IPS DF 4.7 (cell line): ENCODE measurements at regions not wholly inside any gene's neighbourhood (a gene's known extent, or its start where the extent isn't known, plus 50 kb on each side); places are given as distances from the start of the nearest gene placed in this dataset.

Source experiments
- DNase-seq: peaks from one replicate; pipeline ENCODE4 v3.0.0-alpha.2; 2013; ENCODE audit warnings: low spot score; ENCODE audit errors: extremely low read depth

DNA sequence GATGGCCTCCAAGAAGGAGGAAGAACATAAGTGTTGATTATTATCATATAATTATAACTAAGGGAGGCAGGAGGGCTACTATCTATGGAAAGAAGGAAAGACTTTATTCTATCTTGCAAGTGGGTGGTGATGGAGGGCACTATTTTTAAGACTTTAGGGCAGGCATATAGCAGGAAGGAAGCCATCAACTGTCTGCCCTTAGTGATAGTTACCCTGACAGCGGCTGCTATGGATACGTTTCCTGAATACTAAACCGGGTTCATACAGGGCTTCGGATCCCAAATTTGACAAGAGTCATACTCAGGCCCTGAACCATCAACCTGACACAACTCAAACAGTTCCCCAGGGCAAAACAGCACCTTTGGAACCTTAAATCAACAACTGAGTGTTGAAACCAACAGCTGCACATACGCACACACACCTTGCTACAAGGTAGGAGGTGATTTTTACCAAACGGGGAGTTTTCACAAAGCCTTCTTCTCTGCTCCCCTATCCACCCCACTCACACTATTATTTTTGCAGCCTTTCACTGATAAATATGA, 397.2 kb downstream of the OMA1 start:
- no peak for DNase-seq

DNA sequence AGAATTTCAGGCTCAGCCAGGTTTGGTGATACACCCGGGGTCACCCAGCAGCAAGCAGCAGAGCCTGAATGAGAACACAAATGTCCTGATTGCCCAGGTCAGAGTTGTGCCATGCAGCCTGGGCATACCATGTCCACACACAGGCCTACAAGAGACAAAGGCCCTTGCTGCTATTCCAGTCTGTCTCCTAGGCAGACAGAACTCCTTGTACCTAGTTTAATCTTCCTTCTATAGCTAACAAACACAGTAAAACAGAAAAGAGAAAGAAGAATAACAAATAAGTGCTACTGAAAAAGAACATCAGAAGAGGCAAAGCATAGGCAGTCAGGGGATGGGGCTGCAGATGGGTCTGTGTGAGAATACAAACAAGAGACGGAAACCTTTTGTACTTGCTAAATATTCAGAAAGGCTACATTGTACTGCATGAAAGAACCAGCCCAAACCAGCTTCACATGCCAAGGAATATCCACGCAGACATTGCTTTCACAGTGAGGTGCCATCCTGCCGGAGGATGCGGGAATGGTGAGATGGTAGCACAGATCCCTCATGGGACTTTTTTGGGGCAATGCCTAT, 401.7 kb downstream of the OMA1 start:
- no peak for DNase-seq

DNA sequence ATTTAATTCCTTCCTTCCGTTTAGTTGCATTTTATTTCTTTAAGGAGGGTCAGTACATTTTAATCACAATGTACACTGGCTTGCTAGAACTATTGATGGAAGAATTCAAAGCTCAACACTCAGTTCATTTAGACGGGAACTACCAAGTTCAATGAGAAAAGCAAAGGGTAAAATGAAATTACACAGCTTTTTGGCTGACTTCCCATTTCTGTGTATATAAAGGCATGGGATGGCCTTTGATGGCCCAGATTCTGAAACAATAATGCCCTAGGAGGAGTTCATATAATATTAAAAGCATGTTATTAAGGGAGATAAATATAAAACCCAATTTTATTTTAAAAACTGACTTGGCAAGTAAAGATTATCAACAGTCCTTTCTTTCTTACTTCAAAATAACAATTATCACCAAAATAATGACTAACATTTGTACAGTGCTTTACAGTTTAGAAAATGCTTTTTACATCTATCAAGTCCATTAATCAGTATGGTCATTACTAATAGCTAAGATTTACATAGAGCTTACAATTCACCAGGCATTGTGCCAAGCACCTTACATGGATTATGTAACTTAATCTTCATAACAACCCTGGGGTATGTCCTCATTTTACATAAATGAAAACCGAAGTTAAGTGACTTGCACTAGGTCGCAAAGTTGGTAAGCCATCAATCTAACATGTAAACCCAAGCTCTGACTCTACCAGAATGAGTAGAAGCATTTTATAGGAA, 402.4 kb downstream of the OMA1 start:
- no peak for DNase-seq

DNA sequence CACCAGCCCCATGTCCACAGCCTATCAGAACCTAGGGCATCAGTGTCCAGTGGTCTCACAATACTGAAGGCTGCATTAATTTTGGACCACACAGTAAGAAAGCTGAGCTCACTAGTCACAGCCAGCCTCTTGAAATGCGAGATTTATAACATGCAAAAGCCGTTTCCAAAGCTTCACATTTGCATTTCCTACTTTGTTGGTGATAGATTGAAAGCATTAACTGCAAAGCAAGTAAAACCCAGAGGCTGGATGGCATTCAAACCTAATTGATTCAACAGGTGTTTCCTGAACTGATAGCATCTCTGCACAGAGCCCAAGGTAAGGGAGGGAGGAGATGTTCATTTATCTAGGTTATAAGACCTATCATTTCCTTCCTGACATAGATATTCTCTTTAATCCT, 410.1 kb downstream of the OMA1 start:
- no peak for DNase-seq

DNA sequence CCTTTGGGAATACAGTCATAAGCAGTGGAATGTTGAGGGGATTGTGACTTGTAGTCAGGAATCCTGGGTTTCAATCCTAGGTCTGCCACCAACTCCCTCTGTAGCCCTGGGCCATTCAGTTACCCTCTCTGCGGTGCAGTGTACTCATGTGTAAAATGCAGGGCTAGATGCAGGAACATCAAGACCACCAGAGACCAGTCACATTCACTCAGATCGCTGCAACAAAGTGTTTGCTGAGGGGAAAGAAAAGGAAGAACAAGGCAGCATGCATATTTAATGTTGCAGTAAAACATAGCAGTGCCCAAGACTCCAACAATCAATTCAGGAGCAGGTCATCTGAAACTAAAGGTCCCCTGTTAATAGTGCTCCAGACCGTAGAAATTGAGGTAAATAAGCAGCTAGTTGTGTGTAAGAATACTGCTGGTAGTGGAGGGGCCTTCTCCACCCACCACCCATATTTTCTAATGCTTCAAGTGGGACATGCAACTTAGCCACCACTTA, 410.7 kb downstream of the OMA1 start:
- no peak for DNase-seq

DNA sequence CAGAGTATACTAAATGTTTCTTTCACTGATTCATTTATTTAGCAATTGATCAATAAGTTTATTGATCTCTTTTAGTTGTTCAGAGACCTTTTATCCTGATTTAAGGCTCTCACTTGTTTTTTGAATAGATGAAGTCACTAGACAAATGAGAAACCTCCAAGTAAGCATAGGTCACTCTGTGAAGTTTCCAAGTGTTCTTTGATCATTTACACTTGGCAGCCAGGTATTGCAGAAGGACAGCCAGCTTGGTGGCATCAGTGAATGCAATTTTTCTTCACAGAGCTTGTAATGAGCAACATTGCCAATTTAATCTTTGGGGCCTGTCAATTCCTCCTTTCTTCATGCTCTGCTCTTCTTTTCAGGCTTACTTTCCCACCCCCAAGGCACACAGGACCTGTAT, 413.0 kb downstream of the OMA1 start:
- DNase-seq: no peak

DNA sequence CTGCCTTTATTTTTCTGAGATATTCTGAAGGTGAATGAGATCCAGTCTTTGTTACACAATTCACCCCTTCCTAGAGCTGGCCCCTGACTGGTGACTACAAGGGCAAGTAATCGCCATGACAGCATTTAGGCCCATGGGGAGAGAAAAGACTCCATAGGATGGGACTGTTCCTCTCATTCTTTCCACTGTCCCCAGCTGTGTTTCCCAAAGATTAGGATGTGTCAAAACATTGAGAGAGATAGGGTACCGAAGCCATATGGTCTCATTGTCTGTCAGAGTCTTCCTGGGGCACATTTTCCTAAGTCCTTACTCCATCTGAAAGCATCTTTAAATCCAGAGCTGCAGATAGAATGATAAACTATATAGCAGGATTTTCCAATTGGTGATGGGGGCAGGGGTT, 423.5 kb downstream of the OMA1 start:
- no peak for DNase-seq

DNA sequence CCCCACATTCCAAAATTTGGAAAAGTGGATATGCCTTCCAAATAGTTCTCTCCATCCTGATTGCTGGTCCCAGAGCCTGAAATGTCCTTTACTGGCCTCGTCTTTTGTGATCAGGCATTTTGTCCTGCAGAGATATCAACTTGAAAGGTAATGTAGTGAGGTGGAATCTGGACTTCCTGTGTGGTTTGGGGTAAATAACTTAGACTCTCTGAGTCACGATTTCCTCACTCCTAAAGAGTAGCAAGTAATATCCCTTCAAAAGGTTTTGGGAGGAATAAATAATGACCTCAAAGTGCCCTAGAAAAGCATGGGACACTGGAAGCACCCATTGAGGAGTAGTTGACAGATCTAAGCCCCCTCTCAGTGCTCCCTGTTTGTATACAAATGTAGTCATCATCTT, 426.6 kb downstream of the OMA1 start:
- DNase-seq: no peak

DNA sequence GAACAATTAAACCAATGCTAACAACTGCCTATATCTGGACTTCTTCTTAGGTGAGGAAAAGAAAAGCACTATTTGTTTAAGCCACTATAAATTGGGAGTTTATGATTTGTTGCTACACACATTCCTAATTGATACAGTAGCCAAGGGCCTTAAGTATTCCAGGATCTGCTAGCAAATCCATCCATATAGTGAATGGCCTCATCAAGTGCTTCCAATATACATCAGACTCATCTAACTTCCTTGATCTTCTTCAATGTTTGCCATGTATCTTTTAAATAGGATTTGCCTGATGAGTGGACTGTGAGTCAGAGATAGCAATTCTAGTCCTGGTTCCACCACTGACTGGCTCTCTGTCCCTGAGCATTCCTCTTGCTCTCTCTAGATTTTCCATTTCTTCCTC, 430.2 kb downstream of the OMA1 start:
- DNase-seq: no peak

DNA sequence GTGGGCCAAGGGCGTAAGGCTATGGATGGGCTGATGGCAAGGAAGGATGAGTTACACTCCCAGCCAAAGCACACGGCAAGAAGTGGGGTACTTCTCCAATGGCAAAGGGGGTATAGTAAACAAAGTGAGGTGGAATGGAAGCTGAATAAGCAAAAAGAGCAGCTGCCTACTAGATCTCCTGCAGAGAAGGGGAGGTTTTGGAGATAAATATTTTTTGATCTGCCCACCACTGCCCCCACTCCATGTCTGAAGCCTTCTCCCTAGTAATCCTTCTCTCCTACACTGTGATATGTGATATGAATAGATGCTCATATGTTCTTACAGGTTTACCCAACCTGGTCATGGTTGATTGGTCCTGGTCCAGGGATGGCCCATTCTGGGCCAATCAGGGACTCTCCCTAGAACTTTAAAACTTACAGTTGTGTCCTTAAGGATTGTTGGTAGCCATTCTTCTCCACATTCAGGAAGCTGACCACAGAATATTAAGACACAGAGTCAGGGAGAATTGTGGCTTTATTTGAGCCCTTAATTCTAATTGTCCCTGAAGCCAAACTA, 436.8 kb downstream of the OMA1 start:
- no peak for DNase-seq

DNA sequence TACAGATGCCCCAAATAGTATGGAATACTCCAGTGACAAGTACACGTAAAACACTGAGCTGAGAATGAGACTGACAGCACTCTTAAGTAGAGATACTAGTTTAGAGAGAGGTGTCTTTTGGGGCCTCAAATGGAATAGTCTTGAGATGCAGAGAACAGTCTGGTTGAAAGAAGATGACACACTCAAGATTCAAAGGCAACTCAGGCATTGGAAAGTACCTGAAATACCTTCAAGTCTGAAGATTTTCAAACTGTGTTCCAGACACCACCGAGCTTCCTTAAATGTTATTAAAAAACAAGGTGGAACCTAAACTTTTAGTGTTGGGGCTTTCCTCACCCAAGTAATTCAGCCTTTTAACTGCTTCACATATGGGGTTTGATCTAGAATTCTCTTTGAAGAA, 437.7 kb downstream of the OMA1 start:
- no peak for DNase-seq

DNA sequence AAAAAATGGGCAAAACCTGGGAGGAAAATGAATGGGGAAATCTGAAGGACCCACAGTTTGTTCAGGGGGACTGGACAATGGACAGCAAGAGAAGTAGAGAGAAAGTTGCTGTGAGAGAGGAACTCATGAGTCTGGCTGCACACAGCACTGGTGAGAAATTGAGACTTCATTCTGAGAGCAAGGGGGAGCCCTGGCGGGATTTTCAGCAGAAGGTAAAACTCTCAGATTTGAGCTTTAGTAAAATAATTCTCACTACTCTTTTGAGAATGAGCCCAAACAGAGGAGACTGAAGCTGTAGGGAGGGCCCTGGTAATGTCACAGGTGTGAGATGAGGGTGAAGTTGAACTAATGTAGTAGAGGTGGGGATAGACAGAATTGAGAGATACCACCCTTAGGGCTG, 438.6 kb downstream of the OMA1 start:
- no peak for DNase-seq

DNA sequence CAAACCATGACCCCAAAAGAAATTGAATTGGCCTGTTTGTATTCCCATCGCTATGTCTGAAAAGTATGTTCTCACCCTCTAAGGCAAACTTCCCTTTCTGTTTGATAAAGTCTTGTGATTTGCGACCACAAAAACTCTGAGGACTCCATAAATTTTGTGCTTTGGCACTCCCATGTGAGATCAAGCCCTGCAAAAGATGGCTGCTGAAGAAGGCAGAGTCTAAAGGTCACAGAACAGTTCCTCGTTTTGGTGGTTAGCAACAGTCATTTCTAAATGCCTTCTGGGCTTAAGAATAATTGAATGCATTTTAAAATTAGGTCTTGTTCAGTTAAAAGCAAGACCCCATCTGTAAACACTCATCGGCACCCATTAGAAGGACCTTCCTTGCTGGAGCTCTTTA, 441.6 kb downstream of the OMA1 start:
- DNase-seq: no peak

DNA sequence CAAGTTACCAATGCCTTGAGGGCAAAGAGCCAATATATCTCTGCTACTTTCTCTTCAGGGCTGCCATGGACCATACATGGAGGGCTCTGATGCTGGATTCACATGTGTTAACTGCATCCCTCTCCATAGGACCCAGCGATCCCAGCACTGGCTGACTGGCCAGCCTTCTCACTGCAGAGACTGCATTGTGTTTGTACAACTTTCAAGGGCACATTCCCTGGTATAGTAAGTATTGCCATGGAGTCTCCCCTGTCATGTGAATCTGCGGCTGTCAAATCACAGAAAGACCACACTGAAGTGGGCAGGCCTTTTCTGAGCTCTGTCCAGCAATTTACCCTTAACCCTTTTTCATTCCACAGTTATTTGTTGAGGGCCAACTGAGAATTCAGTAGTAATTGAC, 449.8 kb downstream of the OMA1 start:
- no peak for DNase-seq

DNA sequence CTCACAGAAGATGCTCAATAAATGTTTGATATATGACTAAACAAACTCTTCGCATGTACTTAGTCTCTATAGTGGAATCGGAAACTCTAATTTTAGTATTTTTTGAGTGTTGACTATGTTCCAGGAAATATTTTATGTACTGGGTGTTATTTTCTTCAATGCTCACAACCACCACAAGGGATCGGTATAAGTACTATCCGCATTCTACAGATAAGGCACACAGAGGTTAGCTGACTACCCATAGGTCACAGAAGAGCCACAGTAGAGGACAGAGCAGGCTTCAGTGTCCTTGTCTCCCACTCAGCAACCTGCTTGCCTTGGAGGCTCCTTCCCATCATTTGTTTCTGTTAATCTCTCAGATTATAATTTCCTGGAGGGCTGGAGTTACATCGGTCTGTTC, 451.3 kb downstream of the OMA1 start:
- DNase-seq: no peak

DNA sequence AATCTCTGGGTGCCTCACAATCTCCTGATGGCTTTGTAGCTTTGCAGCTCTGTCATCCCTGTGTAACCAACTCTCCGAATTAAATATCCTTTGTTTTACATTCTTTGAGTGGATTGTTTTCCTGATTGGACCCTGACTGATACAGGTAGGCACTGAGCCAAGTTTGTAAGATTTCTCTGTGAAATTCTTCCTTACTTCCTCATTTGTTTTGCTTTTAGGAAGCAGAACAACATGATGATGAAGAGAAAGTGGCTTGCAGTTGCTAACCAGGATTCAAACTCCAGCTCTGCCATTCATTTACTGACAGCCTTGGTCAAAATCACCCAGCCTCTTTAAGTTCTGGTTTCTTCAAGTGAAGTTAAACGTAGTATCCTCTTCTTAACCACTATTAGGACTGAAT, 452.3 kb downstream of the OMA1 start:
- DNase-seq: no peak

DNA sequence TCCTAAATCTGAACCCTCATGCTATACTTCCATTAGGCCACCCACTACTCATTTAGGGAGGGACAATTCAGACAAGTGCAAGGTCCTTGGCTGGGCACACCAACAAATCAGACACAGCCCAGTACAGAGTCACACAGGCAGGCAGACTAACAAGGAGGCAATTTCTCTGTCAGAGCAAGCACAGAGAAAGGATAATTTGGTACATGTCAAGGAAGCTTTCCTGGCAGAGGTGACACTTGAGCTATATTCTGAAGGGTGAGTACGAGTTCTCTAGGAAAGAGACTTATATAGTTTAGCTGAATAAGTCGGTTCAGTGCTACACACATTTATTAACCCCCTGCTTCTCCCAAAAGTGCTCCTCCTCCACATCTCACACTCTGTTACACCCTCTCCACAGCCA, 455.9 kb downstream of the OMA1 start:
- DNase-seq: no peak

DNA sequence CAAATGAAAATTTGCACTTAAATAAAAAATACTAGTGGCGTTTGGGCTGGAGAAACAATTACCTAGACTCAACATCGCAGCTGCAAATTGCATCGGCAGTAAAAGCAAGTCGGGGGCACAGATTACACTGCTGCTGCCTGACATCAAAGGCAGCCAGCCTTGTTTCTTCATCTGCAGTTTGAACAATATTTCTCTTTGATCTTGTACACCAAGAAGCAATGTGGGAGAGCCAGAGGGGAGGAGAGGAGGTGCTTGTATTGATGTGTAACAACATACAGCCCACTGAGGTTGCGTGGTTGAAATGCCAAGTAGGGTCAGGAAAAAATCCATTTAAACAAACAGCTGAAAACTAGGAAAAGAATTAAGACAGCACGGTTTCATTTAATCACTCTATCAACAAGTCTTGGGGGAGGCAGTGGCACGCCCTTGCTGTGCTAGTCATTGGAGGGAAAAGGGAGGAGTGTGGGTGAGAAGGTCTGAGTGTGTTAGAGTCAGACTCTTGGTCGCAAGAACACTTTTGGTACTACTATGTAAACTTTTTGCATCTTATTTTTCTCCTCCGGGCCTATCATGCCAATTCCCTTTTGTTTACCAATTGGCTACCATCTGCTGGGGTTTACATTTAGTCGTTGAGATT, 456.5 kb downstream of the OMA1 start:
- no peak for DNase-seq

DNA sequence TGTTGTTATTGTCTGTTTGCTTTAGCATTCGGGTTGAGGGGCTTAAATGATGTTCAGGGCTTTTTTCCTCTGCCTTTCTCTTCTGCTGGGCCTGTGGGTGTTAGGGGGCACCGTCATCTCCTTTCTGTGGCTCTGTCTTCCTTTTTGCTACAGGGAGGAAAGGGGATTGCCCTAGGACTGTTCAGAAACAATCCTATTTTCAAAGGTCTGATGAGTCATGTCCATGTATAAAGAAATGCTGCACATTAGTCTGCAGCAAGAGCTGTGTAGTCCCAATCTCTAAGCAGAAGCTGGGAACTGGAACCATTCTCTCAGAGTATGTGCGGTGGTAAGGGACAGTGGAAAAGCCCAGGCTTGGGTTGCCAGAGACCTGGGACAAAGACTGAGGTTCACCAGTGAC, 462.3 kb downstream of the OMA1 start:
- DNase-seq: no peak

DNA sequence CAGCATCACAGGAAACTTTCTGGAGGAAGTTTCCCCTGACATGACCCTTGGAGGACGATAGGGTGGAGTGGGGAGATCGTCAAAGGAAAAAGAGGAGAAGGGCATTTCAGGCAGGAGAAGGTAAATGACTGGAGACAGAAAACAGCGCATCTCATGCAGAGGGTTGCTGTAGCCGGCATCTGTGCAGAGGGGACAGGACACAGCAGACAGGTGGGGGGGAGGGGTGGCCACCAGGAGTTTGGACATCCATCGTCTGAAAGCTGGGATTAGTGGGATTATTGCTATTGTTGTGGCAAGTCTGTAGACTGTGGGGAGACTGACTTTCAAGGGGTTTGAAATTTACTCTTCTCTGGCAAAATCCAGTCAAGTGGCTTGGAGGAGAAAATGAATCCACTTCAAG, 463.9 kb downstream of the OMA1 start:
- DNase-seq: no peak

DNA sequence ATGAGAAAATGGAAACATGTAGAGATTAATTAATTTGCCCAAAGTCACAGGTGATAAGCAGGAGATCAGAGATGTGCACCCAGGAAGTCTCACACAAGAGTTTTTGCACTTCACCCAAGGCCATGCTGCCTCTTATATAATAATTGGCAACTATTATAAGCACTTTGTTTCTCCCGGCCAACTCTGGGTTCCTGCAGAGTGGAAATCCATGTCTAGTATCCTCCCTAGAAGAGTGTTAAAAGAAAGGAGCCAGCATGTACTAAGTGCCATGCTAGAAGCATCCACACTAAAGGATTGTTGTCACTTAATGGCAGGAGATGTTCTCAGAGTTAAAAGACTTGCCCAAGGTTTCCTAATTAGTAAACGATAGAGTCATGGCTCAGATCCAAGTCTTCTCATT, 470.3 kb downstream of the OMA1 start:
- DNase-seq: no peak

DNA sequence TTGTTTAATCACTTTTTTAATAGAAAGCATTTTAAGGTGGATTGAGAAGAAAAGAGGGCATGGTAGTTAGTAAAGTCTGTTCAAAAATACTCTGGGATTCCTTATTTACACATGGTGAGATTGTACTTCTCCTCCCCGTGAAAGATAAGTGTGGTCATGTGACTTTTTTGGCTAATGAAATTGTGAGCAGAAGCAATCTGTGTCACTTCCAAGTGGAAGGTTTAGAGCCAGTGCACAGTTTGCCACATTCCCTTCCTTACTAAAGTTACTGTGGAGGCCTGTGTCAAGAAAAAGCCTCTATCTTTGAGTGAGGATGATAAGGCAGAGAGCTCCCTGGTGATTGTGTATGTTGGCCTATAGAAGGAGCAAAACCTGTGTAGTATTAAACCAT, 471.3 kb downstream of the OMA1 start:
- DNase-seq: no peak
